Stimulated activated CD4-positive, alpha-beta T cell treated with anti-CD3 and anti-CD28 coated beads, Interleukin-2, amount 100 ng/mL, for 24 hours (primary cell): ENCODE measurements at regions not wholly inside any gene's neighbourhood (a gene's known extent, or its start where the extent isn't known, plus 50 kb on each side); places are given as distances from the start of the nearest gene placed in this dataset.
"Not testable (repeated sequence)": the region's sequence is repeated elsewhere in the genome, so short reads cannot be mapped to it uniquely, and the experiment has no call there.

Experiments
- DNase-seq, 2 donors: peaks; one replicate each; pipeline ENCODE4 v3.0.0-alpha.2; 2020

- no peak for DNase-seq
Measured at GRCh38 chr5:135279328-135279727, 119.7 kb downstream of the MACROH2A1 start.

- no peak for DNase-seq
Measured at GRCh38 chr5:135276151-135276550, 122.9 kb downstream of the MACROH2A1 start.

- DNase-seq, result no peak
Measured at GRCh38 chr5:135273212-135273611, 125.8 kb downstream of the MACROH2A1 start.

- no peak for DNase-seq
Measured at GRCh38 chr5:135272311-135272805, 126.7 kb downstream of the MACROH2A1 start.

- DNase-seq, result no peak
Measured at GRCh38 chr5:135271533-135272310, 127.3 kb downstream of the MACROH2A1 start.

- no peak for DNase-seq
Measured at GRCh38 chr5:135269931-135270421, 129.1 kb downstream of the MACROH2A1 start.

- no peak for DNase-seq
Measured at GRCh38 chr5:135269199-135269598, 129.8 kb downstream of the MACROH2A1 start.

- no peak for DNase-seq
Measured at GRCh38 chr5:135266975-135267374, 132.1 kb downstream of the MACROH2A1 start.

- DNase-seq, result no peak
Measured at GRCh38 chr5:135266303-135266635, 132.8 kb downstream of the MACROH2A1 start.

- DNase-seq, result no peak
Measured at GRCh38 chr5:135265497-135266302, 133.3 kb downstream of the MACROH2A1 start.

- no peak for DNase-seq
Measured at GRCh38 chr5:135264451-135265440, 134.3 kb downstream of the MACROH2A1 start.

- DNase-seq, result no peak
Measured at GRCh38 chr5:135263022-135263668, 135.9 kb downstream of the MACROH2A1 start.

GRCh38 chr5:135262364-135262763 is 136.7 kb downstream of the MACROH2A1 start:
- DNase-seq, result no peak

- DNase-seq, result not testable (repeated sequence)
Measured at GRCh38 chr5:135260108-135260507, 138.9 kb downstream of the MACROH2A1 start.

GRCh38 chr5:135255461-135256178 is 143.4 kb downstream of the MACROH2A1 start:
- no peak for DNase-seq

- no peak for DNase-seq
Measured at GRCh38 chr5:135254183-135254582, 144.8 kb downstream of the MACROH2A1 start.

- no peak for DNase-seq
Measured at GRCh38 chr5:135253601-135254178, 145.3 kb downstream of the MACROH2A1 start.

GRCh38 chr5:135251093-135251492 is 147.9 kb downstream of the MACROH2A1 start:
- no peak for DNase-seq

GRCh38 chr5:135250671-135251070 is 148.4 kb downstream of the MACROH2A1 start:
- no peak for DNase-seq

- DNase-seq, result peak in 1 of 2 donors; percentile 13
Measured at GRCh38 chr5:135249658-135250057, 149.4 kb downstream of the MACROH2A1 start.

GRCh38 chr5:135248801-135249231 is 150.2 kb downstream of the MACROH2A1 start:
- DNase-seq, result peak in 1 of 2 donors; percentile 11
